ENCODE measurements at regions not wholly inside any gene's neighbourhood (a gene's known extent, or its start where the extent isn't known, plus 50 kb on each side); places are given as distances from the start of the nearest gene placed in this dataset.

GRCh38 chr1:5108740-5109139 is 454.3 kb downstream of the AJAP1 start:
- Histone ChIP-seq H3K4me1 (ENCODE audit: control insufficient read depth in 1 of 2, insufficient read depth in 2 of 2, low read length in 2 of 2) (no peaks in the 10 kb centered on the region), H3K4me2 (ENCODE audit: low read length) (no peak overlapping the region), H3K9ac (ENCODE audit: low read length) (no peak overlapping the region), H3K9me2 (ENCODE audit: insufficient read depth) (no peaks in the 10 kb centered on the region), H3K4me3 (replicated peaks in 1 of 2; ENCODE audit: low read depth in 1 of 2, low read length in 2 of 2) (no peak overlapping the region), H3K36me3 (ENCODE audit: control insufficient read depth in 1 of 2, insufficient read depth in 2 of 2, low read length in 2 of 2) (no peaks in the 10 kb centered on the region), H3K27ac (ENCODE audit: low read depth, low read length) (no peak overlapping the region), H3K79me2 (ENCODE audit: insufficient read depth, low read length) (no peaks in the 10 kb centered on the region), H2AFZ (ENCODE audit: low read depth, low read length, poor library complexity, severe bottlenecking) (no peak overlapping the region), H3K27me3 (ENCODE audit: insufficient read depth, low read length) (no peaks in the 10 kb centered on the region), H3K9me3 (ENCODE audit: control insufficient read depth in 1 of 2, insufficient read depth in 1 of 2, low read depth in 1 of 2, low read length in 2 of 2) (peaks cover 0 to 15% of the 10 kb centered on the region in 2 experiments; a peak in 1 of 4 replicates), H4K20me1 (ENCODE audit: insufficient read depth) (no peaks in the 10 kb centered on the region)
- POLR2A ChIA-PET: no interaction called here
- intact Hi-C loops (cut with micrococcal nuclease): no loop called here
- TF ChIP-seq EZH2 (IDR thresholded peaks at IDR 0.05) (no peak), EZH2phosphoT487 (IDR thresholded peaks at IDR 0.05; ENCODE audit: borderline replicate concordance) (no peak), CBX3 (IDR thresholded peaks at IDR 0.05; ENCODE audit: low read depth) (no peak), POLR2AphosphoS5 (IDR thresholded peaks at IDR 0.05; ENCODE audit: low read depth, low read length) (no peak), CEBPB (IDR thresholded peaks at IDR 0.05; ENCODE audit: low read depth) (no peak), RAD21 (IDR thresholded peaks at IDR 0.05; ENCODE audit: low read depth) (no peak), EGR1 (IDR thresholded peaks at IDR 0.05; ENCODE audit: low read depth) (no peak), ELF1 (IDR thresholded peaks at IDR 0.05; ENCODE audit: borderline replicate concordance, low read depth) (no peak), ZFX (IDR thresholded peaks at IDR 0.05) (no peak)
- TF ChIP-seq, protein P1, sequence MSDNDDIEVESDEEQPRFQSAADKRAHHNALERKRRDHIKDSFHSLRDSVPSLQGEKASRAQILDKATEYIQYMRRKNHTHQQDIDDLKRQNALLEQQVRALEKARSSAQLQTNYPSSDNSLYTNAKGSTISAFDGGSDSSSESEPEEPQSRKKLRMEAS (IDR thresholded peaks at IDR 0.05): no peak
- no TSS peak for BruUV-seq (replicated peaks)
- DNase-seq (ENCODE audit: low read depth, low spot score) (no peak), ATAC-seq (no peak)
- RAD21 ChIA-PET (ENCODE audit: low non-redundant PET in 1 of 2, low total read pairs in 2 of 2, uncharacterized antibody in 2 of 2, unreplicated experiment in 2 of 2): no interaction called here
- CTCF ChIA-PET: no interaction called here

GRCh38 chr1:5105744-5106143 is 451.3 kb downstream of the AJAP1 start:
- H3K9me2 ChIP-seq (ENCODE audit: insufficient read depth): no peaks in the 10 kb centered on the region
- intact Hi-C loops (cut with micrococcal nuclease): no loop called here
- no peaks in the 10 kb centered on the region for H3K79me2 ChIP-seq (ENCODE audit: insufficient read depth, low read length)
- no peaks in the 10 kb centered on the region for H3K27me3 ChIP-seq (ENCODE audit: insufficient read depth, low read length)
- ChIA-PET CTCF (no interaction called here), POLR2A (no interaction called here), RAD21 (ENCODE audit: low non-redundant PET in 1 of 2, low total read pairs in 2 of 2, uncharacterized antibody in 2 of 2, unreplicated experiment in 2 of 2) (no interaction called here)
- DNase-seq (ENCODE audit: low read depth, low spot score) (no peak), ATAC-seq (no peak)
- TF ChIP-seq ZFX (IDR thresholded peaks at IDR 0.05) (no peak), POLR2AphosphoS5 (IDR thresholded peaks at IDR 0.05; ENCODE audit: low read depth, low read length) (no peak)
- TF ChIP-seq, protein P1 (IDR thresholded peaks at IDR 0.05): no peak
- TF ChIP-seq, protein P2, sequence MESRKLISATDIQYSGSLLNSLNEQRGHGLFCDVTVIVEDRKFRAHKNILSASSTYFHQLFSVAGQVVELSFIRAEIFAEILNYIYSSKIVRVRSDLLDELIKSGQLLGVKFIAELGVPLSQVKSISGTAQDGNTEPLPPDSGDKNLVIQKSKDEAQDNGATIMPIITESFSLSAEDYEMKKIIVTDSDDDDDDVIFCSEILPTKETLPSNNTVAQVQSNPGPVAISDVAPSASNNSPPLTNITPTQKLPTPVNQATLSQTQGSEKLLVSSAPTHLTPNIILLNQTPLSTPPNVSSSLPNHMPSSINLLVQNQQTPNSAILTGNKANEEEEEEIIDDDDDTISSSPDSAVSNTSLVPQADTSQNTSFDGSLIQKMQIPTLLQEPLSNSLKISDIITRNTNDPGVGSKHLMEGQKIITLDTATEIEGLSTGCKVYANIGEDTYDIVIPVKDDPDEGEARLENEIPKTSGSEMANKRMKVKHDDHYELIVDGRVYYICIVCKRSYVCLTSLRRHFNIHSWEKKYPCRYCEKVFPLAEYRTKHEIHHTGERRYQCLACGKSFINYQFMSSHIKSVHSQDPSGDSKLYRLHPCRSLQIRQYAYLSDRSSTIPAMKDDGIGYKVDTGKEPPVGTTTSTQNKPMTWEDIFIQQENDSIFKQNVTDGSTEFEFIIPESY (IDR thresholded peaks at IDR 0.05; ENCODE audit: extremely low read depth, insufficient replicate concordance, low read length): no peak
- no TSS peak for BruUV-seq (replicated peaks)
- H2AFZ ChIP-seq (ENCODE audit: low read depth, low read length, poor library complexity, severe bottlenecking): no peak overlapping the region
- H3K4me2 ChIP-seq (ENCODE audit: low read length): no peak overlapping the region
- H3K4me1 ChIP-seq (ENCODE audit: control insufficient read depth in 1 of 2, insufficient read depth in 2 of 2, low read length in 2 of 2): no peaks in the 10 kb centered on the region
- no peak overlapping the region for H3K27ac ChIP-seq (ENCODE audit: low read depth, low read length)
- no peaks in the 10 kb centered on the region for H4K20me1 ChIP-seq (ENCODE audit: insufficient read depth)
- no peak overlapping the region for H3K4me3 ChIP-seq (replicated peaks in 1 of 2; ENCODE audit: low read depth in 1 of 2, low read length in 2 of 2)
- peaks cover 0 to 12% of the 10 kb centered on the region in 2 experiments; a peak in 2 of 4 replicates for H3K9me3 ChIP-seq (ENCODE audit: control insufficient read depth in 1 of 2, insufficient read depth in 1 of 2, low read depth in 1 of 2, low read length in 2 of 2)
- H3K36me3 ChIP-seq (ENCODE audit: control insufficient read depth in 1 of 2, insufficient read depth in 2 of 2, low read length in 2 of 2): no peaks in the 10 kb centered on the region
- no peak overlapping the region for H3K9ac ChIP-seq (ENCODE audit: low read length)

Data from HCT116 (cell line).